Urinary bladder (tissue), 3 donors: ENCODE measurements at regions not wholly inside any gene's neighbourhood (a gene's known extent, or its start where the extent isn't known, plus 50 kb on each side); places are given as distances from the start of the nearest gene placed in this dataset.

ENCODE experiments used
- DNase-seq: peaks from one replicate; pipeline ENCODE4 v3.0.0-alpha.2; 2015; ENCODE audit errors: extremely low spot score
- H3K27ac ChIP-seq: one replicate; pipeline ENCODE4 v1.5.1; 2013; ENCODE audit warnings: low read depth, mild to moderate bottlenecking, moderate library complexity
- H3K36me3 ChIP-seq: one replicate; pipeline ENCODE4 v1.6.1; 2013; ENCODE audit warnings: mild to moderate bottlenecking, moderate library complexity; ENCODE audit not compliant: insufficient read depth
- H3K4me1 ChIP-seq: one replicate; pipeline ENCODE4 v1.6.1; 2013; ENCODE audit warnings: mild to moderate bottlenecking, moderate library complexity; ENCODE audit not compliant: insufficient read depth
- H3K4me3 ChIP-seq: one replicate; pipeline ENCODE4 v1.5.1; 2013; ENCODE audit warnings: low read depth, low read length
- WGBS: extraction: QIAGEN DNeasy Blood & Tissue Kit; methylation state at CpG from one replicate; pipeline ENCODE4 v1.1.7; 2013; 5-methylcytosine and 5-hydroxymethylcytosine counted together
- donor health status: healthy with polysubstance abuse.
- donor health status: healthy.

GRCh38 chr3:78035131-78035641, 995.3 kb downstream of the ROBO2 start:
- no peak overlapping the region for H3K4me3 ChIP-seq
- H3K36me3 ChIP-seq: no peaks in the 10 kb centered on the region
- WGBS: 12% methylated on average over 7 of the region's 7 CpGs
- H3K27ac ChIP-seq: no peak overlapping the region
- peak; percentile 28 for DNase-seq
- no peaks in the 10 kb centered on the region for H3K4me1 ChIP-seq

- Histone ChIP-seq H3K4me1 (no peaks in the 10 kb centered on the region), H3K4me3 (no peak overlapping the region), H3K27ac (no peak overlapping the region), H3K36me3 (no peaks in the 10 kb centered on the region)
- WGBS: 77% methylated on average over 1 of the region's 1 CpG
- DNase-seq: no peak
Observed at GRCh38 chr3:78041486-78041885, 1001.6 kb downstream of the ROBO2 start.

- Histone ChIP-seq H3K36me3 (no peaks in the 10 kb centered on the region), H3K27ac (no peak overlapping the region), H3K4me3 (no peak overlapping the region), H3K4me1 (no peaks in the 10 kb centered on the region)
- WGBS: 70% methylated on average over 6 of the region's 6 CpGs
- DNase-seq: no peak
Observed at GRCh38 chr3:78046566-78046965, 1006.7 kb downstream of the ROBO2 start.

GRCh38 chr3:78048698-78049097, 1008.8 kb downstream of the ROBO2 start:
- no peaks in the 10 kb centered on the region for H3K36me3 ChIP-seq
- no peak overlapping the region for H3K4me3 ChIP-seq
- no peak for DNase-seq
- H3K4me1 ChIP-seq: no peaks in the 10 kb centered on the region
- WGBS: 72% methylated on average over 3 of the region's 3 CpGs
- no peak overlapping the region for H3K27ac ChIP-seq

GRCh38 chr3:78049521-78049920, 1009.6 kb downstream of the ROBO2 start:
- no peak overlapping the region for H3K27ac ChIP-seq
- WGBS: 52% methylated on average over 4 of the region's 4 CpGs
- H3K4me1 ChIP-seq: no peaks in the 10 kb centered on the region
- H3K36me3 ChIP-seq: no peaks in the 10 kb centered on the region
- no peak overlapping the region for H3K4me3 ChIP-seq
- DNase-seq: no peak

GRCh38 chr3:78050276-78051065, 1010.6 kb downstream of the ROBO2 start:
- Histone ChIP-seq H3K4me1 (no peaks in the 10 kb centered on the region), H3K27ac (no peak overlapping the region), H3K36me3 (no peaks in the 10 kb centered on the region), H3K4me3 (no peak overlapping the region)
- 82% methylated on average over 4 of the region's 4 CpGs for WGBS
- no peak for DNase-seq

GRCh38 chr3:78052746-78053145, 1012.8 kb downstream of the ROBO2 start:
- no peak for DNase-seq
- Histone ChIP-seq H3K4me1 (no peaks in the 10 kb centered on the region), H3K4me3 (no peak overlapping the region), H3K36me3 (no peaks in the 10 kb centered on the region), H3K27ac (no peak overlapping the region)
- WGBS: 89% methylated on average over 8 of the region's 8 CpGs

- H3K4me1 ChIP-seq: no peaks in the 10 kb centered on the region
- H3K27ac ChIP-seq: no peak overlapping the region
- 95% methylated on average over 5 of the region's 5 CpGs for WGBS
- H3K36me3 ChIP-seq: no peaks in the 10 kb centered on the region
- DNase-seq: no peak
- H3K4me3 ChIP-seq: no peak overlapping the region
Observed at GRCh38 chr3:78066287-78066686, 1026.4 kb downstream of the ROBO2 start.

- DNase-seq: no peak
- no peak overlapping the region for H3K27ac ChIP-seq
- no peaks in the 10 kb centered on the region for H3K36me3 ChIP-seq
- H3K4me1 ChIP-seq: no peaks in the 10 kb centered on the region
- WGBS: 97% methylated on average over 2 of the region's 2 CpGs
- H3K4me3 ChIP-seq: no peak overlapping the region
Observed at GRCh38 chr3:78070188-78070587, 1030.3 kb downstream of the ROBO2 start.

- no peak for DNase-seq
- H3K36me3 ChIP-seq: no peaks in the 10 kb centered on the region
- H3K4me3 ChIP-seq: no peak overlapping the region
- no peak overlapping the region for H3K27ac ChIP-seq
- H3K4me1 ChIP-seq: no peaks in the 10 kb centered on the region
Observed at GRCh38 chr3:78076379-78076778, 1036.5 kb downstream of the ROBO2 start.

GRCh38 chr3:78077178-78077577, 1037.3 kb downstream of the ROBO2 start:
- WGBS: 94% methylated on average over 4 of the region's 4 CpGs
- DNase-seq: no peak

GRCh38 chr3:78077842-78078241, 1037.9 kb downstream of the ROBO2 start:
- Histone ChIP-seq H3K4me3 (no peak overlapping the region), H3K36me3 (no peaks in the 10 kb centered on the region), H3K27ac (no peak overlapping the region), H3K4me1 (no peaks in the 10 kb centered on the region)
- no peak for DNase-seq
- 93% methylated on average over 2 of the region's 2 CpGs for WGBS

More at GRCh38 chr3:78077178-78077577, 1037.3 kb downstream of the ROBO2 start:
- no peak overlapping the region for H3K27ac ChIP-seq
- no peaks in the 10 kb centered on the region for H3K36me3 ChIP-seq
- no peaks in the 10 kb centered on the region for H3K4me1 ChIP-seq
- H3K4me3 ChIP-seq: no peak overlapping the region

- no peaks in the 10 kb centered on the region for H3K4me1 ChIP-seq
- DNase-seq: no peak
- H3K4me3 ChIP-seq: no peak overlapping the region
- no peaks in the 10 kb centered on the region for H3K36me3 ChIP-seq
- H3K27ac ChIP-seq: no peak overlapping the region
Observed at GRCh38 chr3:78079514-78079913, 1039.6 kb downstream of the ROBO2 start.

- WGBS: 96% methylated on average over 1 of the region's 1 CpG
- Histone ChIP-seq H3K4me1 (no peaks in the 10 kb centered on the region), H3K4me3 (no peak overlapping the region), H3K36me3 (no peaks in the 10 kb centered on the region), H3K27ac (no peak overlapping the region)
- DNase-seq: no peak
Observed at GRCh38 chr3:78086150-78086549, 1046.3 kb downstream of the ROBO2 start.
